ENCODE measurements at regions not wholly inside any gene's neighbourhood (a gene's known extent, or its start where the extent isn't known, plus 50 kb on each side); places are given as distances from the start of the nearest gene placed in this dataset.

DNA sequence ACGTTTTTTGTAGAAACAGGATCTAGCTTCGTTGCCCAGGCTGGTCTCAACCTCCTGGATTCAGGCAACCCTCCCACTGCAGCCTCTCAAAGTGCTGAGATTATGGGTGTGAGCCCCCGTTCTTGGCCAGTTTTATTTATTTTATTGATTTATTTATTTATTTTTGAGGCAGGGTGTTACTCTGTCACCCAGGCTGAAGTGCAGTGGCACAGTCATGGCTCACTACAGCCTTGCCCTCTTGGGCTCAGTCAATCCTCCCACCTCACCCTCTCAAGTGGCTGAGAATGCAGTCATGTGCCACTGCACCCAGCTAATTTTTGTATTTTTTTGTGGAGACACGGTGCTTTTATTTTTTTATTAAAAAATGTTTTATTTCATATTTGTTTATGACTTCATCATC, 79.9 kb upstream of the ATF7IP2 start:
- TF ChIP-seq, protein P1, sequence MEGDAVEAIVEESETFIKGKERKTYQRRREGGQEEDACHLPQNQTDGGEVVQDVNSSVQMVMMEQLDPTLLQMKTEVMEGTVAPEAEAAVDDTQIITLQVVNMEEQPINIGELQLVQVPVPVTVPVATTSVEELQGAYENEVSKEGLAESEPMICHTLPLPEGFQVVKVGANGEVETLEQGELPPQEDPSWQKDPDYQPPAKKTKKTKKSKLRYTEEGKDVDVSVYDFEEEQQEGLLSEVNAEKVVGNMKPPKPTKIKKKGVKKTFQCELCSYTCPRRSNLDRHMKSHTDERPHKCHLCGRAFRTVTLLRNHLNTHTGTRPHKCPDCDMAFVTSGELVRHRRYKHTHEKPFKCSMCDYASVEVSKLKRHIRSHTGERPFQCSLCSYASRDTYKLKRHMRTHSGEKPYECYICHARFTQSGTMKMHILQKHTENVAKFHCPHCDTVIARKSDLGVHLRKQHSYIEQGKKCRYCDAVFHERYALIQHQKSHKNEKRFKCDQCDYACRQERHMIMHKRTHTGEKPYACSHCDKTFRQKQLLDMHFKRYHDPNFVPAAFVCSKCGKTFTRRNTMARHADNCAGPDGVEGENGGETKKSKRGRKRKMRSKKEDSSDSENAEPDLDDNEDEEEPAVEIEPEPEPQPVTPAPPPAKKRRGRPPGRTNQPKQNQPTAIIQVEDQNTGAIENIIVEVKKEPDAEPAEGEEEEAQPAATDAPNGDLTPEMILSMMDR (IDR thresholded peaks at IDR 0.05; ENCODE audit: extremely low read depth, missing control alignments), result no peak
- no peak for DNase-seq (ENCODE audit: low spot score)

DNA sequence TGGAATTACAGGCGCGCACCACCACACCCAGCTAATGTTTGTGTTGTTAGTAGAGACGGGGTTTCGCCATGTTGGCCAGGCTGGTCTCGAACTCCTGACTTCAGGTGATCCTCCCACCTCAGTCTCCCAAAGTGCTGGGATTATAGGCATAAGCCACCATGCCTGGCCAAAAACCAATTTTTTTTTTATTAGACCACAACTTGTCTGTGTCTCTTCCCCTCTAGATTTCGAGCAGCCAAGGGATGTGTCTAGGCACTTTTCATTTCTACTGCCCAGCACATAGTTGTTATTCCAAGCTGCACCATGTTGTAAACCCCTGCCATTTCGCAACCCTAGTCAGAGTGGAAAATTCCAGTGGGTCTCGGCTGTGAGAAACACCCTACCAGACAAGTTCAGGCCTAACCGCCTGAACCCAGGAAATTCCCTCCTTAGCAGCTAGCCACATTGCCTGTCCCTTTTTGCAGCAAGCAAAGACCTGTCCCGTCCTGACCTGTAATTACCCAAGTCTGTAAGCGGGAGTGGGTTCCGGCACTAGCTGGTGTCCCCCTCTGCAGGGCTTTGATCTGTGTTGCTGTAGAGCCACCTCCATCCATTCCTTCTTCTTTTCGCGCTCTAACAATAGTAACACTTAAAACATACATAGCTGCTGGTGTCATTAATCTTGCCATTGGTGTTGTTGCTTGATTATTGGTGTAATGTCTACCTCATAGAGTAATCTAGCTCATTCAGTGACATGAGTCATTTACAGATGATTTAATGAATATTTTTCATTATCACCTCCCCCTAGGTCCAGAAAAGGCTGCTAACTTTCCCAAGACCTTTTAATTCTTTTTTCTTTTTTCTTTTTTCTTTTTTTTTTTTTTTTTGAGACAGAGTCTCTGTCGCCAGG, 77.3 kb upstream of the ATF7IP2 start:
- DNase-seq (ENCODE audit: low spot score), result no peak
- TF ChIP-seq, protein P1 (IDR thresholded peaks at IDR 0.05; ENCODE audit: extremely low read depth, missing control alignments), result no peak

DNA sequence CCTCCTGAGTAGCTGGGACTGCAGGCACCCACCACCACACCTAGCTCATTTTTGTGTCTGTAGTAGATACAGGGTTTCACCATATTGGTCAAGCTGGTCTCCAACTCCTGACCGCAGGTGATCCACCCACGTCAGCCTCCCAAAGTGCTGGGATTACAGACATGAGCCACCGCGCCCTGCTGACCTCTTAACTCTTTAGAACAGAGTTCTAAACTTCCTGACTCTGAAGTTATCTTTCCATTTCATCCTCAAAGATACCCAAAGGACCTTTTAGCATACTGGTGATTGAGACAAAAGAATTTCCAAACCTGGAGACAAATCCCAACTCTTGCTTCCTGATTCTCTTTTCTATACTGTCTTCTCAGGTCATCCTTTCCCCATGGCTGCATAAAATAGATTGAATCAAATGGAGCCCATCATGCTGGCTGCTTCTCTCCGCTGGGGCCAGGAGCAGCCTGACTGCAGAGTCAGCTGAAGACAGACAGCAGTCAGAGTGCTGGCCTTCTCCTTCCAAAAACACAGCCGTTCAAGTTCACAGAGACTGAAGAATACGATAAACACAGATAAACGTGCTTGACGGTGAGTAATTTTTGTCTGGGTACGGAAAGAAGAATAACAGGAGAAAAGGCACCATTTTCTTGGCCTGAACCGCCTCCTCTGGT, 76.5 kb upstream of the ATF7IP2 start:
- no peak for DNase-seq (ENCODE audit: low spot score)
- TF ChIP-seq, protein P1 (IDR thresholded peaks at IDR 0.05; ENCODE audit: extremely low read depth, missing control alignments), result no peak

- no peak for DNase-seq (ENCODE audit: low spot score)
- TF ChIP-seq, protein P1 (IDR thresholded peaks at IDR 0.05; ENCODE audit: extremely low read depth, missing control alignments), result no peak
These were observed 73.9 kb upstream of the ATF7IP2 start for GRCh38 chr16:10312008-10312407.

DNA sequence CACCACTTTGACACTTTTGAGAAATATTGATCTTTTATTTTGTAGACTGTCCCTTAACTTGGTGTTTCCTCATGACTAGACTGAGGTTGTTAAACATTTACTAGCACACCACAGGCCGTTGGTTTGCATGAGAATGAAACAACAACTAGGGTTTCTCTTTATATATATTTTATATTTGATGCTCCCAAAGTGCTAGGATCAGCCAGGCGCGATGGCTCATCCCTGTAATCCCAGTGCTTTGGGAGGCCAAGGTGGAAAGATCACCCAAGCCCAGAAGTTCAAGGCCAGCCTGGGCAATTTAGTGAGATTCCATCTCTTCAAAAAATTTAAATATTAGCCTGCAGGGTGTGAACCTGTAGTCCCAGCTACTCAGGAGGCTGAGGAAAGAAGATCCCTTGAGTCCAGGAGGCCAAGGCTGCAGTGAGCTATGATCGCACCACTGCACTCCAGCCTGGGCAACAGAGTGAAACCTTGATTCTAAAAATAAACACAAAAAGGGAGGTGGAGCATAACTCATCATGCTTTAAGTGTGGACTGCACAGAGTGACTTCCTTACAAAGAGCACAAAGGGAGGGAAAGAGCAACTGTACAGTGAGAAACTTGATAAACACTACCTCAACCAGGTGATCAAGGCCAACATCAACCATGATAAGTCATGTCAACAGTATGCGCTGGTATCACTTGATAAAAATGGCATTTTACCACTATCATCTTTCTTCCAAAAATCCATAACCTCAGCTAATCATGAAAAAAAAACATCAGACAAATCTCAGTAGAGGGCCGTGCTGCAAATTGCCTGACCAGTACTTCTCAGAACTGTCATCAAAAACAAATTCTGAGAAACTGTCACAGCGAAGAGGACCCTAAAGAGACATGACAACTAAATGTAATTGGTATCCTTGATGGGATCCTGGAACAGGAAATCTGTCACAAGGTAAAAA, 72.8 kb upstream of the ATF7IP2 start:
- TF ChIP-seq, protein P1 (IDR thresholded peaks at IDR 0.05; ENCODE audit: extremely low read depth, missing control alignments), result no peak
- no peak for DNase-seq (ENCODE audit: low spot score)

DNA sequence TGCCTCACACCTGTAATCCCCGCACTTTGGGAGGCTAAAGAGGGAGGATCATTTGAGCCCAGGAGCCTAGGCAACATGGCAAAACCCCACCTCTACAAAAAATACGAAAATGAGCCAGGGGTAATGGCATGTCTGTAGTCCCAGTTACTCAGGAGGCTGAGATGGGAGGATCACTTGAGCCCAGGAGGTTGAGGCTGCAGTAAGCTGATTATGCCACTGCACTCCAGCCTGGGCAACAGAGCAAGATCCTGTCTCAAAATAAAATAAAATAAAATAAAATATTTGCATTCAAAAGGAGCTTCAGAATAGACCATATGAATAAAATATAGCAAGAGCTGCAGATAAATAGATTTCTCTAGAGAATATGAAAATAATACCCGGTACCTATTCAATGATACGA, 71.5 kb upstream of the ATF7IP2 start:
- TF ChIP-seq, protein P1 (IDR thresholded peaks at IDR 0.05; ENCODE audit: extremely low read depth, missing control alignments), result no peak
- no peak for DNase-seq (ENCODE audit: low spot score)

All from GM20000 (cell line).